ENCODE measurements at regions not wholly inside any gene's neighbourhood (a gene's known extent, or its start where the extent isn't known, plus 50 kb on each side); places are given as distances from the start of the nearest gene placed in this dataset.
"Not testable (repeated sequence)": the region's sequence is repeated elsewhere in the genome, so short reads cannot be mapped to it uniquely, and the experiment has no call there.

DNA sequence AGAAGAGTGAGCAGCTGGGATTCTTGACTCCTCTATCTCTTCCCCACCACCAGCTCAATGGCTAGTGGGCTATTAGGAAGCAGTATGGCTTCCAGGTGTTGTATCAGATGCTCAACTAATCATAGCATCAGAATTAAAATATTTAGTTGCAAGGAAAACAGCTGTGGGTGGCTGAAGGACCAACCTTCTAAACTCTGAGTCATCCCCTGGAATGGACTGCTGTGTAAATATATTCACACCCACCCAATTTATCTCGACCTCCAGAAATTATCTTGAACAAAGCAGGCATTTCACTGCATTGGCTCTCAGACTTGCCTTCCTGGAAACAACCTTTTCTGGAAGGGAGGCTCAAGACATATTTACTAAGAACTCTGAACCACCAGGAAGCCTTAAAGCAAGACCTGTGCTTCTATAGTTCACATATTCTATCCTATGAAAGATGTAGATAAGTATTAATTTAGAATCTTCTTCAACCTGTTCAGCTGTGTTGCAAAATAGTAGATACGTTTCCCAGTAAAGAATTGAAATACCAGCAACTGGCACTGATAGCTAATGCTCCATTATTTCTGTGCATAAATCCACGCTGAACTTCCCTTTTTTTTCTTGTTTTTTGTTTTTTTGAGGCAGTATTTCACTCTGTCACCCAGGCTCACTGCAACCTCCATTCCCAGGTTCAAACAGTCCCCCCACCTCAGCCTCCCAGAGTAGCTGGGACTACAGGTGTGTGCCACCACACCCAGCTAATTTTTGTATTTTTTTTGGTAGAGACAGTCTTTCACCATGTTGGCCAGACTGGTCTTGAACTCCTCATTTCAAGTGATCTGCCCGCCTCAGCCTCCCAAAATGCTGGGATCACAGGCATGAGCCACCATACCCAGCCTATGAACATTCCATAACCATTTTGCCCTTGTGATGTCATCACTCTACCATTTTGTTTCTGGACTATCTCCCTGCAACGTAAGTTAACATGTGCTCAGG, 56.9 kb upstream of the CD2AP start:
- H3K4me1 ChIP-seq (ENCODE audit: low read length) = no peaks in the 10 kb centered on the region
- H4K20me1 ChIP-seq (ENCODE audit: insufficient read depth, low read length) = no peaks in the 10 kb centered on the region
- TF ChIP-seq, protein P1, sequence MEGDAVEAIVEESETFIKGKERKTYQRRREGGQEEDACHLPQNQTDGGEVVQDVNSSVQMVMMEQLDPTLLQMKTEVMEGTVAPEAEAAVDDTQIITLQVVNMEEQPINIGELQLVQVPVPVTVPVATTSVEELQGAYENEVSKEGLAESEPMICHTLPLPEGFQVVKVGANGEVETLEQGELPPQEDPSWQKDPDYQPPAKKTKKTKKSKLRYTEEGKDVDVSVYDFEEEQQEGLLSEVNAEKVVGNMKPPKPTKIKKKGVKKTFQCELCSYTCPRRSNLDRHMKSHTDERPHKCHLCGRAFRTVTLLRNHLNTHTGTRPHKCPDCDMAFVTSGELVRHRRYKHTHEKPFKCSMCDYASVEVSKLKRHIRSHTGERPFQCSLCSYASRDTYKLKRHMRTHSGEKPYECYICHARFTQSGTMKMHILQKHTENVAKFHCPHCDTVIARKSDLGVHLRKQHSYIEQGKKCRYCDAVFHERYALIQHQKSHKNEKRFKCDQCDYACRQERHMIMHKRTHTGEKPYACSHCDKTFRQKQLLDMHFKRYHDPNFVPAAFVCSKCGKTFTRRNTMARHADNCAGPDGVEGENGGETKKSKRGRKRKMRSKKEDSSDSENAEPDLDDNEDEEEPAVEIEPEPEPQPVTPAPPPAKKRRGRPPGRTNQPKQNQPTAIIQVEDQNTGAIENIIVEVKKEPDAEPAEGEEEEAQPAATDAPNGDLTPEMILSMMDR (IDR thresholded peaks at IDR 0.05; ENCODE audit: low read depth, low read length) = no peak
- no peak for TF ChIP-seq EZH2phosphoT487 (IDR thresholded peaks at IDR 0.05; ENCODE audit: low read depth)
- no peaks in the 10 kb centered on the region for H3K36me3 ChIP-seq (replicated peaks; ENCODE audit: low read depth, low read length)
- no peak overlapping the region for H2AFZ ChIP-seq (ENCODE audit: low read depth, low read length)
- H3K4me3 ChIP-seq (ENCODE audit: low read length) = no peak overlapping the region
- no peak overlapping the region for H3K27ac ChIP-seq (ENCODE audit: low read length)
- no peaks in the 10 kb centered on the region for H3K79me2 ChIP-seq (ENCODE audit: low read length)
- H3K9ac ChIP-seq (ENCODE audit: low read length) = no peak overlapping the region
- no peak overlapping the region for H3K4me2 ChIP-seq (ENCODE audit: low read length)
- H3K27me3 ChIP-seq (ENCODE audit: low read depth, low read length) = no peaks in the 10 kb centered on the region
- no peaks in the 10 kb centered on the region for H3K9me3 ChIP-seq (ENCODE audit: insufficient read depth, low read length)

DNA sequence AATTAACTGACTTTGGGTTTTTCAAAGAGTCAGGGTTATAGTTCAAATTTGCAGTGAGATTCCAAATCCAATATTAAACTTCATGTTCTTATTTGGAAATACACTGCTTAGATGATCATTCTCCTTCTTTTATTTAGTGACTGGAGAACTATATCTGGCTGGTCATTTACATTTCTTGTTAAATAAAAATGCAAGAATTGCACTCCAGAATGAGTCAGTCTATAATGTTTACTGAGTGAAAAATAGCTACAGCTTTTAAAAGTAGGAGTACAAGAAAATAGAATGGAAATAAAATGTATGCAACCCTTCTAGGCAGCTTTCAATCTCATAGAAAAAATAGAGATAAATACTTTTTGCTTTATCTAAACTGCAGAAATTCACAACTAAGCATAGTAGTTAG, 54.5 kb upstream of the CD2AP start:
- H3K9me3 ChIP-seq (ENCODE audit: insufficient read depth, low read length) = no peaks in the 10 kb centered on the region
- H3K4me3 ChIP-seq (ENCODE audit: low read length) = no peak overlapping the region
- H3K9ac ChIP-seq (ENCODE audit: low read length) = no peak overlapping the region
- H3K4me2 ChIP-seq (ENCODE audit: low read length) = no peak overlapping the region
- no peaks in the 10 kb centered on the region for H4K20me1 ChIP-seq (ENCODE audit: insufficient read depth, low read length)
- H3K27me3 ChIP-seq (ENCODE audit: low read depth, low read length) = no peaks in the 10 kb centered on the region
- H3K4me1 ChIP-seq (ENCODE audit: low read length) = no peaks in the 10 kb centered on the region
- TF ChIP-seq, protein P1 (IDR thresholded peaks at IDR 0.05; ENCODE audit: low read depth, low read length) = no peak
- no peak for TF ChIP-seq EZH2phosphoT487 (IDR thresholded peaks at IDR 0.05; ENCODE audit: low read depth)
- no peak overlapping the region for H3K27ac ChIP-seq (ENCODE audit: low read length)
- no peaks in the 10 kb centered on the region for H3K79me2 ChIP-seq (ENCODE audit: low read length)
- H2AFZ ChIP-seq (ENCODE audit: low read depth, low read length) = no peak overlapping the region
- no peaks in the 10 kb centered on the region for H3K36me3 ChIP-seq (replicated peaks; ENCODE audit: low read depth, low read length)

DNA sequence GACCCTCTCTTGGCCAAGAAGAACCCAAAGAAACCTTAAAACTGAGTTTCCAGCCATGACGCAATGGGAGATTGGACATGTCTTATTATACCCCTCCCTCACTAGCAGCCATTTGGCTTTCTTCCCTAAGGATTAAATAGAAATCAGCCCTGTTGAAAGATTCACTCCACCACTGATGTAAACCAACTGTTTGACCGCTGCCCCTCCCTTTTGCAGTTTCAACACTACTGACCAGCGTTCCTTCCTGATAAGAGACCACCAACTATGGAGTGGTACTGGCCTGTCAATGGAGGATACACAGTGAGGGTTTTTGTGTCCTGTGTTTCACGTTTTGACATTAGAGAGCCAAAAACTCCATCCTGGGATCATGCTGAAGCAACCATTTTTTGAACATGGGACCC, 53.2 kb upstream of the CD2AP start:
- no peak overlapping the region for H3K27ac ChIP-seq (ENCODE audit: low read length)
- no peak overlapping the region for H2AFZ ChIP-seq (ENCODE audit: low read depth, low read length)
- H3K9me3 ChIP-seq (ENCODE audit: insufficient read depth, low read length) = no peaks in the 10 kb centered on the region
- H3K4me1 ChIP-seq (ENCODE audit: low read length) = peaks cover 8% of the 10 kb centered on the region
- H3K4me2 ChIP-seq (ENCODE audit: low read length) = no peak overlapping the region
- H3K4me3 ChIP-seq (ENCODE audit: low read length) = no peak overlapping the region
- no peak overlapping the region for H3K9ac ChIP-seq (ENCODE audit: low read length)
- no peak for TF ChIP-seq EZH2phosphoT487 (IDR thresholded peaks at IDR 0.05; ENCODE audit: low read depth)
- TF ChIP-seq, protein P1 (IDR thresholded peaks at IDR 0.05; ENCODE audit: low read depth, low read length) = no peak
- no peaks in the 10 kb centered on the region for H3K27me3 ChIP-seq (ENCODE audit: low read depth, low read length)
- no peaks in the 10 kb centered on the region for H4K20me1 ChIP-seq (ENCODE audit: insufficient read depth, low read length)
- H3K36me3 ChIP-seq (replicated peaks; ENCODE audit: low read depth, low read length) = no peaks in the 10 kb centered on the region
- no peaks in the 10 kb centered on the region for H3K79me2 ChIP-seq (ENCODE audit: low read length)

DNA sequence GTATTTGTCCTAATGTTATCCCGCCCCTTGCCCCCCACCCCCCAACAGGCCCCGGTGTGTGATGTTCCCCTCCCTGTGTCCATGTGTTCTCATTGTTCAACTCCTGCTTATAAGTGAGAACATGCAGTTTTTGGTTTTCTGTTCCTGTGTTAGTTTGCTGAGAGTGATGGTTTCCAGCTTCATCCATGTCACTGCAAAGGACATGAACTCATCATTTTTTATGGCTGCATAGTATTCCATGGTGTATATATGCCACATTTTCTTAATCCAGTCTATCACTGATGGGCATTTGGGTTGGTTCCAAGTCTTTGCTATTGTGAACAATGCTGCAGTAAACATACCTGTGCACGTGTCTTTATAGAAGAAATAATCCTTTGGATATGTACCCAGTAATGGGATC, 51.9 kb upstream of the CD2AP start:
- not testable (repeated sequence) for H3K27me3 ChIP-seq (ENCODE audit: low read depth, low read length); H3K4me2 ChIP-seq (ENCODE audit: low read length); H3K9ac ChIP-seq (ENCODE audit: low read length); H3K4me1 ChIP-seq (ENCODE audit: low read length); H3K9me3 ChIP-seq (ENCODE audit: insufficient read depth, low read length); H3K4me3 ChIP-seq (ENCODE audit: low read length); H3K27ac ChIP-seq (ENCODE audit: low read length); H3K79me2 ChIP-seq (ENCODE audit: low read length); H2AFZ ChIP-seq (ENCODE audit: low read depth, low read length); H4K20me1 ChIP-seq (ENCODE audit: insufficient read depth, low read length); H3K36me3 ChIP-seq (replicated peaks; ENCODE audit: low read depth, low read length)
